ENCODE measurements at regions not wholly inside any gene's neighbourhood (a gene's known extent, or its start where the extent isn't known, plus 50 kb on each side); places are given as distances from the start of the nearest gene placed in this dataset.
"Not testable (repeated sequence)": the region's sequence is repeated elsewhere in the genome, so short reads cannot be mapped to it uniquely, and the experiment has no call there.

- not testable (repeated sequence) for DNase-seq (ENCODE audit: low read depth, low spot score)
These were observed 156.8 kb upstream of the RPS23 start for GRCh38 chr5:82434696-82435660.

GRCh38 chr5:82426464-82427154 is 148.5 kb upstream of the RPS23 start:
- DNase-seq (ENCODE audit: low read depth, low spot score) = no peak

- DNase-seq (ENCODE audit: low read depth, low spot score) = no peak
These were observed 147.4 kb upstream of the RPS23 start for GRCh38 chr5:82425591-82425990.

GRCh38 chr5:82424211-82424610 is 146.1 kb upstream of the RPS23 start:
- no peak for DNase-seq (ENCODE audit: low read depth, low spot score)

GRCh38 chr5:82422751-82423181 is 144.6 kb upstream of the RPS23 start:
- no peak for DNase-seq (ENCODE audit: low read depth, low spot score)

GRCh38 chr5:82422001-82422740 is 144.0 kb upstream of the RPS23 start:
- no peak for DNase-seq (ENCODE audit: low read depth, low spot score)

- DNase-seq (ENCODE audit: low read depth, low spot score) = no peak
These were observed 143.0 kb upstream of the RPS23 start for GRCh38 chr5:82421119-82421518.

- DNase-seq (ENCODE audit: low read depth, low spot score) = not testable (repeated sequence)
These were observed 142.4 kb upstream of the RPS23 start for GRCh38 chr5:82420524-82420923.

GRCh38 chr5:82419559-82420332 is 141.6 kb upstream of the RPS23 start:
- DNase-seq (ENCODE audit: low read depth, low spot score) = no peak

- no peak for DNase-seq (ENCODE audit: low read depth, low spot score)
These were observed 140.4 kb upstream of the RPS23 start for GRCh38 chr5:82418608-82418950.

- no peak for DNase-seq (ENCODE audit: low read depth, low spot score)
These were observed 139.8 kb upstream of the RPS23 start for GRCh38 chr5:82417776-82418607.

- no peak for DNase-seq (ENCODE audit: low read depth, low spot score)
These were observed 138.4 kb upstream of the RPS23 start for GRCh38 chr5:82416512-82416911.

GRCh38 chr5:82414041-82414388 is 135.9 kb upstream of the RPS23 start:
- no peak for DNase-seq (ENCODE audit: low read depth, low spot score)

GRCh38 chr5:82413302-82414040 is 135.3 kb upstream of the RPS23 start:
- no peak for DNase-seq (ENCODE audit: low read depth, low spot score)

GRCh38 chr5:82408033-82408432 is 129.9 kb upstream of the RPS23 start:
- no peak for DNase-seq (ENCODE audit: low read depth, low spot score)

- DNase-seq (ENCODE audit: low read depth, low spot score) = no peak
These were observed 128.1 kb upstream of the RPS23 start for GRCh38 chr5:82406205-82406773.

GRCh38 chr5:82405618-82406204 is 127.6 kb upstream of the RPS23 start:
- DNase-seq (ENCODE audit: low read depth, low spot score) = no peak

- DNase-seq (ENCODE audit: low read depth, low spot score) = no peak
These were observed 127.0 kb upstream of the RPS23 start for GRCh38 chr5:82405161-82405560.

GRCh38 chr5:82404382-82404945 is 126.3 kb upstream of the RPS23 start:
- no peak for DNase-seq (ENCODE audit: low read depth, low spot score)
